T-helper 1 cell treated with Interleukin-12 subunit alpha and Interleukin-12 subunit beta and Interleukin-4 antibody, amounts not matched to agents 30 μg/mL and 1 μg/mL, for 36 hours (primary cell): ENCODE measurements at regions not wholly inside any gene's neighbourhood (a gene's known extent, or its start where the extent isn't known, plus 50 kb on each side); places are given as distances from the start of the nearest gene placed in this dataset.
"Not testable (repeated sequence)": the region's sequence is repeated elsewhere in the genome, so short reads cannot be mapped to it uniquely, and the experiment has no call there.

ENCODE experiments used
- H3K27ac Mint-ChIP-seq: one replicate; pipeline ENCODE4 v1.8.0; 2021; ENCODE audit warnings: mild to moderate bottlenecking, mixed read lengths
- H3K27me3 Mint-ChIP-seq: one replicate; pipeline ENCODE4 v1.8.0; 2021; ENCODE audit warnings: low read depth, mixed read lengths
- H3K36me3 Mint-ChIP-seq: one replicate; pipeline ENCODE4 v1.8.0; 2021; ENCODE audit warnings: low read depth, mixed read lengths
- H3K4me1 Mint-ChIP-seq: one replicate; pipeline ENCODE4 v1.8.0; 2021; ENCODE audit warnings: low read depth, mixed read lengths
- H3K4me3 Mint-ChIP-seq: one replicate; pipeline ENCODE4 v1.8.0; 2021; ENCODE audit warnings: mild to moderate bottlenecking, moderate library complexity, mixed read lengths
- H3K9me3 Mint-ChIP-seq: one replicate; pipeline ENCODE4 v1.8.0; 2021; ENCODE audit warnings: mixed read lengths

- peaks cover 18% of the 10 kb centered on the region for H3K9me3 Mint-ChIP-seq
- no peak overlapping the region for H3K4me3 Mint-ChIP-seq
- no peaks in the 10 kb centered on the region for H3K4me1 Mint-ChIP-seq
- no peak overlapping the region for H3K27ac Mint-ChIP-seq
- no peaks in the 10 kb centered on the region for H3K27me3 Mint-ChIP-seq
- H3K36me3 Mint-ChIP-seq = no peaks in the 10 kb centered on the region
Observed at GRCh38 chr16:8407351-8407750, 183.0 kb downstream of the TMEM114 start.

- Mint-ChIP-seq H3K9me3 (peaks cover 10% of the 10 kb centered on the region), H3K36me3 (no peaks in the 10 kb centered on the region), H3K4me3 (no peak overlapping the region), H3K27me3 (no peaks in the 10 kb centered on the region), H3K4me1 (no peaks in the 10 kb centered on the region), H3K27ac (no peak overlapping the region)
Observed at GRCh38 chr16:8403978-8404749, 186.1 kb downstream of the TMEM114 start.

GRCh38 chr16:8402981-8403843 lies 187.1 kb downstream of the TMEM114 start:
- Mint-ChIP-seq H3K27me3 (no peaks in the 10 kb centered on the region), H3K4me1 (no peaks in the 10 kb centered on the region), H3K36me3 (no peaks in the 10 kb centered on the region), H3K9me3 (peaks cover 16% of the 10 kb centered on the region), H3K4me3 (no peak overlapping the region), H3K27ac (no peak overlapping the region)

GRCh38 chr16:8400683-8401082 lies 189.6 kb downstream of the TMEM114 start:
- H3K27ac Mint-ChIP-seq, H3K4me1 Mint-ChIP-seq, H3K27me3 Mint-ChIP-seq, H3K4me3 Mint-ChIP-seq, H3K36me3 Mint-ChIP-seq: not testable (repeated sequence)
- peaks cover 15% of the 10 kb centered on the region for H3K9me3 Mint-ChIP-seq

- H3K9me3 Mint-ChIP-seq = peaks cover 14% of the 10 kb centered on the region
- no peak overlapping the region for H3K4me3 Mint-ChIP-seq
- H3K36me3 Mint-ChIP-seq = no peaks in the 10 kb centered on the region
- H3K27me3 Mint-ChIP-seq = no peaks in the 10 kb centered on the region
- no peaks in the 10 kb centered on the region for H3K4me1 Mint-ChIP-seq
- H3K27ac Mint-ChIP-seq = no peak overlapping the region
Observed at GRCh38 chr16:8398548-8398947, 191.8 kb downstream of the TMEM114 start.

GRCh38 chr16:8397223-8397622 lies 193.1 kb downstream of the TMEM114 start:
- H3K4me3 Mint-ChIP-seq = no peak overlapping the region
- no peak overlapping the region for H3K27ac Mint-ChIP-seq
- H3K9me3 Mint-ChIP-seq = peaks cover 14% of the 10 kb centered on the region

GRCh38 chr16:8396463-8396862 lies 193.8 kb downstream of the TMEM114 start:
- no peak overlapping the region for H3K27ac Mint-ChIP-seq
- H3K4me3 Mint-ChIP-seq = no peak overlapping the region
- no peaks in the 10 kb centered on the region for H3K36me3 Mint-ChIP-seq
- H3K4me1 Mint-ChIP-seq = no peaks in the 10 kb centered on the region
- peaks cover 14% of the 10 kb centered on the region for H3K9me3 Mint-ChIP-seq
- no peaks in the 10 kb centered on the region for H3K27me3 Mint-ChIP-seq

More at GRCh38 chr16:8397223-8397622, 193.1 kb downstream of the TMEM114 start:
- no peaks in the 10 kb centered on the region for H3K27me3 Mint-ChIP-seq
- no peaks in the 10 kb centered on the region for H3K4me1 Mint-ChIP-seq
- H3K36me3 Mint-ChIP-seq = no peaks in the 10 kb centered on the region

GRCh38 chr16:8391257-8391656 lies 199.1 kb downstream of the TMEM114 start:
- Mint-ChIP-seq H3K36me3 (no peaks in the 10 kb centered on the region), H3K27ac (no peak overlapping the region), H3K27me3 (no peaks in the 10 kb centered on the region), H3K4me3 (no peak overlapping the region), H3K9me3 (peaks cover 24% of the 10 kb centered on the region), H3K4me1 (no peaks in the 10 kb centered on the region)

GRCh38 chr16:8388684-8389083 lies 201.6 kb downstream of the TMEM114 start:
- Mint-ChIP-seq H3K36me3 (no peaks in the 10 kb centered on the region), H3K27ac (no peak overlapping the region), H3K4me3 (no peak overlapping the region), H3K9me3 (peaks cover 16% of the 10 kb centered on the region), H3K27me3 (no peaks in the 10 kb centered on the region), H3K4me1 (no peaks in the 10 kb centered on the region)

GRCh38 chr16:8381814-8382213 lies 208.5 kb downstream of the TMEM114 start:
- Mint-ChIP-seq H3K27me3 (no peaks in the 10 kb centered on the region), H3K4me3 (no peak overlapping the region), H3K36me3 (peaks cover 1% of the 10 kb centered on the region), H3K9me3 (peaks cover 20% of the 10 kb centered on the region), H3K27ac (no peak overlapping the region), H3K4me1 (no peaks in the 10 kb centered on the region)

GRCh38 chr16:8380311-8380710 lies 210.0 kb downstream of the TMEM114 start:
- H3K9me3 Mint-ChIP-seq = peaks cover 20% of the 10 kb centered on the region
- no peaks in the 10 kb centered on the region for H3K27me3 Mint-ChIP-seq
- H3K4me1 Mint-ChIP-seq = no peaks in the 10 kb centered on the region
- peaks cover 1% of the 10 kb centered on the region for H3K36me3 Mint-ChIP-seq
- no peak overlapping the region for H3K4me3 Mint-ChIP-seq
- H3K27ac Mint-ChIP-seq = no peak overlapping the region

- Mint-ChIP-seq H3K4me3 (no peak overlapping the region), H3K36me3 (peaks cover 1% of the 10 kb centered on the region), H3K27me3 (no peaks in the 10 kb centered on the region), H3K9me3 (peaks cover 20% of the 10 kb centered on the region), H3K4me1 (no peaks in the 10 kb centered on the region), H3K27ac (no peak overlapping the region)
Observed at GRCh38 chr16:8377864-8378263, 212.4 kb downstream of the TMEM114 start.

GRCh38 chr16:8376858-8377257 lies 213.5 kb downstream of the TMEM114 start:
- Mint-ChIP-seq H3K4me1 (no peaks in the 10 kb centered on the region), H3K27me3 (no peaks in the 10 kb centered on the region), H3K9me3 (peaks cover 23% of the 10 kb centered on the region), H3K27ac (no peak overlapping the region), H3K4me3 (no peak overlapping the region), H3K36me3 (peaks cover 1% of the 10 kb centered on the region)

GRCh38 chr16:8376430-8376829 lies 213.9 kb downstream of the TMEM114 start:
- H3K27me3 Mint-ChIP-seq = no peaks in the 10 kb centered on the region
- no peak overlapping the region for H3K4me3 Mint-ChIP-seq
- peaks cover 1% of the 10 kb centered on the region for H3K36me3 Mint-ChIP-seq
- no peak overlapping the region for H3K27ac Mint-ChIP-seq
- no peaks in the 10 kb centered on the region for H3K4me1 Mint-ChIP-seq
- peaks cover 23% of the 10 kb centered on the region for H3K9me3 Mint-ChIP-seq

- H3K9me3 Mint-ChIP-seq = peaks cover 23% of the 10 kb centered on the region
- H3K27me3 Mint-ChIP-seq = no peaks in the 10 kb centered on the region
- no peaks in the 10 kb centered on the region for H3K4me1 Mint-ChIP-seq
- H3K4me3 Mint-ChIP-seq = no peak overlapping the region
- H3K36me3 Mint-ChIP-seq = peaks cover 1% of the 10 kb centered on the region
- H3K27ac Mint-ChIP-seq = no peak overlapping the region
Observed at GRCh38 chr16:8375232-8375587, 215.1 kb downstream of the TMEM114 start.
